ENCODE measurements at regions not wholly inside any gene's neighbourhood (a gene's known extent, or its start where the extent isn't known, plus 50 kb on each side); places are given as distances from the start of the nearest gene placed in this dataset.

DNA sequence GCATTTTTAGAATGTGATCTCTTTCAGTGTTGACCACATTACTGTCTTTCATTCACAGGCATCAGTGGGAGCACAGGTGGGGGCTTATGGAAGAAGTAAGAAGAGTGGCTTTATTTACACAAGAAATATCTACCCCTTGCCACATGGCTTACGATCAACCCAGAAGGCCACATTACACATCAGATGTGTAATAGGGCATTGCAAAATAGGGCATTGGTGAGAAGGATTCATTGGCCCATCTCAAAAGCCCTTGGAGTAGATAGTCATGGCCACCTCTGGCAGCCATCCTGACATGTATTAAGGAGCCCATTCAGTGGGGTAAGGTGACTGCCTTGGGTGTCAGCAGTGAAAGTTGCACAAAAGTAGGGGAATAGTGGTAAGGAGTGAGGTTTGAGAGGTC is 97.5 kb downstream of the MAFB start:
- TF ChIP-seq, protein P1, sequence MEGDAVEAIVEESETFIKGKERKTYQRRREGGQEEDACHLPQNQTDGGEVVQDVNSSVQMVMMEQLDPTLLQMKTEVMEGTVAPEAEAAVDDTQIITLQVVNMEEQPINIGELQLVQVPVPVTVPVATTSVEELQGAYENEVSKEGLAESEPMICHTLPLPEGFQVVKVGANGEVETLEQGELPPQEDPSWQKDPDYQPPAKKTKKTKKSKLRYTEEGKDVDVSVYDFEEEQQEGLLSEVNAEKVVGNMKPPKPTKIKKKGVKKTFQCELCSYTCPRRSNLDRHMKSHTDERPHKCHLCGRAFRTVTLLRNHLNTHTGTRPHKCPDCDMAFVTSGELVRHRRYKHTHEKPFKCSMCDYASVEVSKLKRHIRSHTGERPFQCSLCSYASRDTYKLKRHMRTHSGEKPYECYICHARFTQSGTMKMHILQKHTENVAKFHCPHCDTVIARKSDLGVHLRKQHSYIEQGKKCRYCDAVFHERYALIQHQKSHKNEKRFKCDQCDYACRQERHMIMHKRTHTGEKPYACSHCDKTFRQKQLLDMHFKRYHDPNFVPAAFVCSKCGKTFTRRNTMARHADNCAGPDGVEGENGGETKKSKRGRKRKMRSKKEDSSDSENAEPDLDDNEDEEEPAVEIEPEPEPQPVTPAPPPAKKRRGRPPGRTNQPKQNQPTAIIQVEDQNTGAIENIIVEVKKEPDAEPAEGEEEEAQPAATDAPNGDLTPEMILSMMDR (conservative IDR thresholded peaks at IDR 0.05; ENCODE audit: low read depth in 2 of 2): no peak
- TF ChIP-seq EZH2 (IDR thresholded peaks at IDR 0.05; ENCODE audit: low read depth, unreplicated experiment) (no peak), CREB1 (CRISPR knock-in tag; IDR thresholded peaks at IDR 0.05; ENCODE audit: low read depth) (no peak), POLR2AphosphoS5 (IDR thresholded peaks at IDR 0.05; ENCODE audit: low read depth) (no peak), EZH2phosphoT487 (IDR thresholded peaks at IDR 0.05; ENCODE audit: unreplicated experiment) (no peak), STAT1 (IDR thresholded peaks at IDR 0.05; ENCODE audit: unreplicated experiment) (no peak), JUNB (IDR thresholded peaks at IDR 0.05; ENCODE audit: unreplicated experiment) (no peak), ZNF331 (CRISPR knock-in tag; IDR thresholded peaks at IDR 0.05; ENCODE audit: low read depth) (no peak), NANOG (IDR thresholded peaks at IDR 0.05; ENCODE audit: borderline replicate concordance) (no peak)
- TF ChIP-seq, protein P2, sequence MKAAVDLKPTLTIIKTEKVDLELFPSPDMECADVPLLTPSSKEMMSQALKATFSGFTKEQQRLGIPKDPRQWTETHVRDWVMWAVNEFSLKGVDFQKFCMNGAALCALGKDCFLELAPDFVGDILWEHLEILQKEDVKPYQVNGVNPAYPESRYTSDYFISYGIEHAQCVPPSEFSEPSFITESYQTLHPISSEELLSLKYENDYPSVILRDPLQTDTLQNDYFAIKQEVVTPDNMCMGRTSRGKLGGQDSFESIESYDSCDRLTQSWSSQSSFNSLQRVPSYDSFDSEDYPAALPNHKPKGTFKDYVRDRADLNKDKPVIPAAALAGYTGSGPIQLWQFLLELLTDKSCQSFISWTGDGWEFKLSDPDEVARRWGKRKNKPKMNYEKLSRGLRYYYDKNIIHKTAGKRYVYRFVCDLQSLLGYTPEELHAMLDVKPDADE (IDR thresholded peaks at IDR 0.05): no peak
- TF ChIP-seq, protein P3, sequence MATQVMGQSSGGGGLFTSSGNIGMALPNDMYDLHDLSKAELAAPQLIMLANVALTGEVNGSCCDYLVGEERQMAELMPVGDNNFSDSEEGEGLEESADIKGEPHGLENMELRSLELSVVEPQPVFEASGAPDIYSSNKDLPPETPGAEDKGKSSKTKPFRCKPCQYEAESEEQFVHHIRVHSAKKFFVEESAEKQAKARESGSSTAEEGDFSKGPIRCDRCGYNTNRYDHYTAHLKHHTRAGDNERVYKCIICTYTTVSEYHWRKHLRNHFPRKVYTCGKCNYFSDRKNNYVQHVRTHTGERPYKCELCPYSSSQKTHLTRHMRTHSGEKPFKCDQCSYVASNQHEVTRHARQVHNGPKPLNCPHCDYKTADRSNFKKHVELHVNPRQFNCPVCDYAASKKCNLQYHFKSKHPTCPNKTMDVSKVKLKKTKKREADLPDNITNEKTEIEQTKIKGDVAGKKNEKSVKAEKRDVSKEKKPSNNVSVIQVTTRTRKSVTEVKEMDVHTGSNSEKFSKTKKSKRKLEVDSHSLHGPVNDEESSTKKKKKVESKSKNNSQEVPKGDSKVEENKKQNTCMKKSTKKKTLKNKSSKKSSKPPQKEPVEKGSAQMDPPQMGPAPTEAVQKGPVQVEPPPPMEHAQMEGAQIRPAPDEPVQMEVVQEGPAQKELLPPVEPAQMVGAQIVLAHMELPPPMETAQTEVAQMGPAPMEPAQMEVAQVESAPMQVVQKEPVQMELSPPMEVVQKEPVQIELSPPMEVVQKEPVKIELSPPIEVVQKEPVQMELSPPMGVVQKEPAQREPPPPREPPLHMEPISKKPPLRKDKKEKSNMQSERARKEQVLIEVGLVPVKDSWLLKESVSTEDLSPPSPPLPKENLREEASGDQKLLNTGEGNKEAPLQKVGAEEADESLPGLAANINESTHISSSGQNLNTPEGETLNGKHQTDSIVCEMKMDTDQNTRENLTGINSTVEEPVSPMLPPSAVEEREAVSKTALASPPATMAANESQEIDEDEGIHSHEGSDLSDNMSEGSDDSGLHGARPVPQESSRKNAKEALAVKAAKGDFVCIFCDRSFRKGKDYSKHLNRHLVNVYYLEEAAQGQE (IDR thresholded peaks at IDR 0.05; ENCODE audit: unreplicated experiment): no peak
